ENCODE measurements at regions not wholly inside any gene's neighbourhood (a gene's known extent, or its start where the extent isn't known, plus 50 kb on each side); places are given as distances from the start of the nearest gene placed in this dataset.

DNA sequence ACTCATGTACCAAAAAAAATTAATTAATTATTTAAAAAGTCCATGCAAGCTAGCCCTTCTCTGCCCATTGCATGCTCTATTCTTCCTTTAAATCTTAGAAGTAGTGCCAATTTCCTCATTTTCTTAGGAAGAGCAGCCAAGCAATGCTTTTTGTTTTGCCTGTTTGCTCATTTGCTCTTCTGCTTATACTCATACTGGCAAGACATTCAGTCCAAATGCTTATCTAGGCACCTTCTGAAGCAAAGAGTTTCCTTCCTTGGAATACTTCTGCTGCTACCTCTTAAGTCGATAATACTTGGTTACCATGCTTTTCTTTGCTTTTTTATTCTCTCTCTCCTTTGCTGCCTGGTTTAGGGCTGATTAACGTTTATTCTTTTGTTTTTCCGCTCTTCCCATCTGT lies 1318.3 kb downstream of the AACS start:
- TF ChIP-seq, protein P1, sequence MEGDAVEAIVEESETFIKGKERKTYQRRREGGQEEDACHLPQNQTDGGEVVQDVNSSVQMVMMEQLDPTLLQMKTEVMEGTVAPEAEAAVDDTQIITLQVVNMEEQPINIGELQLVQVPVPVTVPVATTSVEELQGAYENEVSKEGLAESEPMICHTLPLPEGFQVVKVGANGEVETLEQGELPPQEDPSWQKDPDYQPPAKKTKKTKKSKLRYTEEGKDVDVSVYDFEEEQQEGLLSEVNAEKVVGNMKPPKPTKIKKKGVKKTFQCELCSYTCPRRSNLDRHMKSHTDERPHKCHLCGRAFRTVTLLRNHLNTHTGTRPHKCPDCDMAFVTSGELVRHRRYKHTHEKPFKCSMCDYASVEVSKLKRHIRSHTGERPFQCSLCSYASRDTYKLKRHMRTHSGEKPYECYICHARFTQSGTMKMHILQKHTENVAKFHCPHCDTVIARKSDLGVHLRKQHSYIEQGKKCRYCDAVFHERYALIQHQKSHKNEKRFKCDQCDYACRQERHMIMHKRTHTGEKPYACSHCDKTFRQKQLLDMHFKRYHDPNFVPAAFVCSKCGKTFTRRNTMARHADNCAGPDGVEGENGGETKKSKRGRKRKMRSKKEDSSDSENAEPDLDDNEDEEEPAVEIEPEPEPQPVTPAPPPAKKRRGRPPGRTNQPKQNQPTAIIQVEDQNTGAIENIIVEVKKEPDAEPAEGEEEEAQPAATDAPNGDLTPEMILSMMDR (conservative IDR thresholded peaks at IDR 0.05), result no peak
- TF ChIP-seq EZH2 (IDR thresholded peaks at IDR 0.05; ENCODE audit: low read depth), result no peak
